Kidney (tissue), 13 donors: ENCODE measurements at regions not wholly inside any gene's neighbourhood (a gene's known extent, or its start where the extent isn't known, plus 50 kb on each side); places are given as distances from the start of the nearest gene placed in this dataset.

ENCODE experiments used
- DNase-seq, 5 donors: peaks; one replicate each; pipeline ENCODE4 v3.0.0-alpha.2; 2013 to 2020
- FAIRE-seq: peaks from 2 replicates; lab custom pipeline; 2012; peaks lifted over from hg19 to GRCh38; lab: Jason Lieb, UNC
- H3K27ac ChIP-seq, 2 donors: one replicate each; pipeline ENCODE4 v1.7.0; 2013; ENCODE audit warnings: low read depth in 2 of 2, low read length in 2 of 2, inconsistent platforms in 1 of 2
- H3K27me3 ChIP-seq: one replicate; pipeline ENCODE4 v1.7.1; 2013; ENCODE audit warnings: low read length, inconsistent platforms; ENCODE audit not compliant: control insufficient read depth, insufficient read depth
- H3K36me3 ChIP-seq, 3 donors: one replicate each; pipeline versions ENCODE4 v1.7.0 to v1.7.1; 2013; ENCODE audit warnings: low read length in 3 of 3, control low read depth in 1 of 3, inconsistent platforms in 1 of 3; ENCODE audit not compliant: insufficient read depth in 3 of 3, control insufficient read depth in 2 of 3
- H3K4me1 ChIP-seq, 3 donors: one replicate each; pipeline versions ENCODE4 v1.7.0 to v1.7.1; 2013; ENCODE audit warnings: low read length in 3 of 3, inconsistent platforms in 1 of 3, low read depth in 1 of 3; ENCODE audit not compliant: control insufficient read depth in 2 of 3, insufficient read depth in 2 of 3
- H3K4me3 ChIP-seq, 3 donors: one replicate each; pipeline versions ENCODE4 v1.7.0 to v1.8.1; 2013; ENCODE audit warnings: low read length in 3 of 3, control low read depth in 1 of 3, inconsistent platforms in 1 of 3
- H3K9ac ChIP-seq, 3 donors: one replicate each; pipeline versions ENCODE4 v1.7.0 to v1.7.1; 2013; ENCODE audit warnings: low read length in 3 of 3, control low read depth in 1 of 3, inconsistent platforms in 1 of 3
- H3K9me3 ChIP-seq, 3 donors: one replicate each; pipeline versions ENCODE4 v1.7.0 to v1.7.1; 2013; ENCODE audit warnings: low read length in 3 of 3, control low read depth in 1 of 3, inconsistent platforms in 1 of 3; ENCODE audit not compliant: control insufficient read depth in 2 of 3, insufficient read depth in 1 of 3
- CTCF ChIP-seq: IDR thresholded peaks from 3 replicates; pipeline ENCODE4 v1.5.1; 2012; ENCODE audit warnings: mild to moderate bottlenecking, moderate library complexity, borderline replicate concordance; ENCODE audit not compliant: insufficient read depth; ENCODE audit errors: extremely low read depth
- intact Hi-C: fragments of 100-400 bp; cut with DNase I; formaldehyde crosslinking; loops from one replicate; pipeline ENCODE4 v1.11.1; 2022
- donor health status: control.
- donor health status: control.
- donor health status: control.
- donor health status: control.
- donor health status: control.
- donor health status: DM: yes; HTN: yes; CAD: no.
- donor health status: Normal renal cell carcinoma (clear cell type).

- Histone ChIP-seq H3K9me3 (no peaks in the 10 kb centered on the region), H3K4me1 (peaks cover 0 to 4% (median 0%) of the 10 kb centered on the region in 3 donors), H3K27ac (no peak overlapping the region), H3K36me3 (no peaks in the 10 kb centered on the region), H3K4me3 (no peak overlapping the region), H3K27me3 (no peaks in the 10 kb centered on the region), H3K9ac (no peak overlapping the region)
- DNase-seq (peak; percentile 61 to 81 (median 74)), FAIRE-seq (no peak)
- no peak for TF ChIP-seq CTCF
- intact Hi-C loops, result no loop called here
Observed at GRCh38 chr17:11182430-11182829, 58.6 kb upstream of the SHISA6 start.

- FAIRE-seq, result no peak
- Histone ChIP-seq H3K27me3 (no peaks in the 10 kb centered on the region), H3K4me3 (no peak overlapping the region), H3K9me3 (no peaks in the 10 kb centered on the region), H3K4me1 (no peaks in the 10 kb centered on the region), H3K27ac (no peak overlapping the region), H3K9ac (no peak overlapping the region), H3K36me3 (no peaks in the 10 kb centered on the region)
- TF ChIP-seq CTCF, result no peak
- intact Hi-C loops, result no loop called here
- peak in 1 of 5 donors; percentile 10 for DNase-seq
Observed at GRCh38 chr17:11178581-11178980, 62.4 kb upstream of the SHISA6 start.

- H3K9ac ChIP-seq, result no peak overlapping the region
- no peak overlapping the region for H3K27ac ChIP-seq
- no peaks in the 10 kb centered on the region for H3K9me3 ChIP-seq
- no peak for DNase-seq
- intact Hi-C loops, result no loop called here
- no peaks in the 10 kb centered on the region for H3K36me3 ChIP-seq
- H3K4me1 ChIP-seq, result no peaks in the 10 kb centered on the region
- no peak for TF ChIP-seq CTCF
- no peak for FAIRE-seq
- no peak overlapping the region for H3K4me3 ChIP-seq
- no peaks in the 10 kb centered on the region for H3K27me3 ChIP-seq
Observed at GRCh38 chr17:11177340-11177739, 63.7 kb upstream of the SHISA6 start.

- Histone ChIP-seq H3K27me3 (no peaks in the 10 kb centered on the region), H3K36me3 (no peaks in the 10 kb centered on the region), H3K4me1 (no peaks in the 10 kb centered on the region), H3K27ac (no peak overlapping the region), H3K4me3 (no peak overlapping the region), H3K9ac (no peak overlapping the region), H3K9me3 (no peaks in the 10 kb centered on the region)
- TF ChIP-seq CTCF, result no peak
- DNase-seq (no peak), FAIRE-seq (no peak)
- intact Hi-C loops, result no loop called here
Observed at GRCh38 chr17:11176549-11176948, 64.5 kb upstream of the SHISA6 start.
